Endothelial cell of umbilical vein (primary cell): ENCODE measurements at regions not wholly inside any gene's neighbourhood (a gene's known extent, or its start where the extent isn't known, plus 50 kb on each side); places are given as distances from the start of the nearest gene placed in this dataset.

Experiments used
- BruUV-seq: library from RNA; stranded (reverse); fragments of 400-500 nt; replicated peaks from 2 replicates; lab custom pipeline; 2021; lab: Mats Ljungman, UMichigan
- CTCF ChIA-PET: fragments of 300-600, 350-600 bp; sonication (Branson Sonifier 250); formaldehyde crosslinking; loops from one replicate; lab custom pipeline; 2021; ENCODE audit warnings: antibody characterized with exemption, inconsistent platforms; lab: Charles Lee
- POLR2A ChIA-PET: fragments of 300-600, 350-600 bp; sonication (Branson Sonifier 250); formaldehyde crosslinking; loops from one replicate; lab custom pipeline; 2021; ENCODE audit warnings: antibody characterized with exemption, inconsistent platforms; lab: Charles Lee
- DNase-seq: peaks from one replicate; pipeline ENCODE4 v3.0.0-alpha.2; 2011; ENCODE audit warnings: low read depth, low spot score
- FAIRE-seq: peaks from 2 replicates; lab custom pipeline; 2011; peaks lifted over from hg19 to GRCh38; lab: Jason Lieb, UNC
- H2AFZ ChIP-seq: 2 replicates; pipeline ENCODE4 v1.6.0; 2012; ENCODE audit warnings: low read depth, low read length, control low read depth, inconsistent platforms
- H3K27ac ChIP-seq: 2 replicates; pipeline ENCODE4 v1.5.1; 2011; ENCODE audit warnings: low read depth, mild to moderate bottlenecking, control low read depth, low read length, moderate library complexity; ENCODE audit not compliant: insufficient read depth
- H3K27me3 ChIP-seq, 2 experiments: 2 replicates each; pipeline versions ENCODE4 v1.6.0 to v1.6.1; 2011; ENCODE audit warnings: low read length in 2 of 2, mixed read lengths in 1 of 2; ENCODE audit not compliant: control insufficient read depth in 2 of 2, insufficient read depth in 2 of 2
- H3K36me3 ChIP-seq, 2 experiments: 2 replicates in 1 of 2; 3 replicates in 1 of 2; pipeline ENCODE4 v1.5.1; 2011; ENCODE audit warnings: low read length in 2 of 2, mild to moderate bottlenecking in 1 of 2, moderate library complexity in 1 of 2; ENCODE audit not compliant: control insufficient read depth in 2 of 2, insufficient read depth in 2 of 2; ENCODE audit errors: extremely low read depth in 1 of 2
- H3K4me1 ChIP-seq: 3 replicates; pipeline ENCODE4 v1.5.1; 2011; ENCODE audit warnings: mild to moderate bottlenecking, low read length; ENCODE audit not compliant: control insufficient read depth, insufficient read depth; ENCODE audit errors: extremely low read depth
- H3K4me2 ChIP-seq: 2 replicates; pipeline ENCODE4 v1.6.1; 2011; ENCODE audit warnings: low read length, control low read depth, mixed read lengths; ENCODE audit not compliant: insufficient read depth
- H3K4me3 ChIP-seq, 3 experiments: fragments of 200-600 bp in 1 of 3; sonication (generic), shearing (Covaris generic) in 1 of 3; replicated peaks in 1 of 3; 2 replicates each; pipeline ENCODE4 v1.5.1; 2011 to 2016; ENCODE audit warnings: control low read depth in 3 of 3, low read length in 3 of 3, mild to moderate bottlenecking in 2 of 3, inconsistent platforms in 1 of 3, low read depth in 1 of 3, moderate library complexity in 1 of 3; ENCODE audit not compliant: insufficient read depth in 1 of 3
- H3K79me2 ChIP-seq: 2 replicates; pipeline ENCODE4 v1.6.0; 2012; ENCODE audit warnings: low read length, inconsistent platforms; ENCODE audit not compliant: control insufficient read depth, insufficient read depth
- H3K9ac ChIP-seq: replicated peaks from 2 replicates; pipeline ENCODE3; 2011; ENCODE audit warnings: low read length, control low read depth; ENCODE audit not compliant: insufficient read depth; ENCODE audit errors: extremely low read depth
- H3K9me1 ChIP-seq: replicated peaks from 3 replicates; pipeline ENCODE4 v1.6.0; 2011; ENCODE audit warnings: mild to moderate bottlenecking, low read length; ENCODE audit not compliant: control insufficient read depth, insufficient read depth; ENCODE audit errors: extremely low read depth
- H3K9me3 ChIP-seq: replicated peaks from 2 replicates; pipeline ENCODE4 v1.5.1; 2012; ENCODE audit warnings: low read length, inconsistent platforms; ENCODE audit not compliant: control insufficient read depth, insufficient read depth
- H4K20me1 ChIP-seq: replicated peaks from 2 replicates; pipeline ENCODE3; 2011; ENCODE audit warnings: mild to moderate bottlenecking, low read length; ENCODE audit not compliant: control insufficient read depth, insufficient read depth; ENCODE audit errors: extremely low read depth
- CTCF ChIP-seq, 2 donors: IDR thresholded peaks; 1 replicate in 1 of 2; 2 replicates in 1 of 2; pipeline ENCODE4 v1.5.1; 2011; ENCODE audit warnings: low read length in 2 of 2, mild to moderate bottlenecking in 2 of 2, moderate library complexity in 2 of 2, control low read depth in 1 of 2, inconsistent platforms in 1 of 2, low read depth in 1 of 2; ENCODE audit not compliant: insufficient read depth in 1 of 2; ENCODE audit errors: extremely low read depth in 1 of 2
- EZH2 ChIP-seq: IDR thresholded peaks from 2 replicates; pipeline ENCODE4 v1.6.1; 2012; ENCODE audit warnings: borderline replicate concordance, low read depth, mild to moderate bottlenecking, moderate library complexity, low read length, inconsistent platforms; ENCODE audit not compliant: severe bottlenecking
- FOS ChIP-seq: IDR thresholded peaks from 2 replicates; pipeline ENCODE4 v1.6.1; 2011; ENCODE audit warnings: mild to moderate bottlenecking, low read length, moderate library complexity, borderline replicate concordance; ENCODE audit not compliant: insufficient read depth
- GATA2 ChIP-seq: IDR thresholded peaks from 2 replicates; pipeline ENCODE4 v1.7.0; 2011; ENCODE audit warnings: low read depth, mild to moderate bottlenecking, moderate library complexity, mixed read lengths, low read length; ENCODE audit not compliant: insufficient read length, insufficient read depth
- JUN ChIP-seq: IDR thresholded peaks from 2 replicates; pipeline ENCODE4 v1.6.1; 2011; ENCODE audit warnings: borderline replicate concordance, low read depth; ENCODE audit not compliant: insufficient read length, insufficient read depth
- MAX ChIP-seq: IDR thresholded peaks from 2 replicates; pipeline ENCODE4 v1.6.1; 2011; ENCODE audit not compliant: insufficient read depth, insufficient read length
- MYC ChIP-seq: IDR thresholded peaks from one replicate; pipeline ENCODE4 v1.6.1; 2011; ENCODE audit warnings: mild to moderate bottlenecking, low read depth, low read length
- POLR2A ChIP-seq: IDR thresholded peaks from 2 replicates; pipeline ENCODE4 v1.6.1; 2012; ENCODE audit warnings: low read depth, mild to moderate bottlenecking, control low read depth, low read length
- POLR2AphosphoS5 ChIP-seq: IDR thresholded peaks from 2 replicates; pipeline ENCODE4 v1.6.1; 2012; ENCODE audit warnings: low read depth, mild to moderate bottlenecking, control low read depth, low read length, moderate library complexity; ENCODE audit not compliant: insufficient read depth
- dilution Hi-C: fragments of 300-500 bp; cut with MboI; formaldehyde crosslinking; loops from one replicate; pipeline ENCODE4 v1.15.0; 2019; ENCODE audit warnings: low sequenced_read_pairs; ENCODE audit not compliant: extremely low pct_ligation_motif_present
- intact Hi-C: fragments of 100-400 bp; cut with micrococcal nuclease; formaldehyde crosslinking; loops from one replicate; pipeline ENCODE4 v1.10.0; 2022

- CTCF ChIA-PET = interaction anchor here (1.3 to 1.9 kb wide), 2 partner anchors 17 to 32 kb away, joined by 3 to 5 read pairs; no protein-coding TSS in a partner anchor
- TF ChIP-seq MYC (no peak), POLR2AphosphoS5 (no peak), GATA2 (no peak), FOS (no peak), CTCF (IDR thresholded peaks at IDR 0.05; ENCODE audit: extremely low read depth in 1 of 2, insufficient read depth in 1 of 2, low read depth in 1 of 2, low read length in 2 of 2) (no peak), POLR2A (no peak), MAX (no peak), EZH2 (no peak), JUN (no peak)
- Histone ChIP-seq H3K4me2 (no peak overlapping the region), H2AFZ (no peak overlapping the region), H3K27ac (no peak overlapping the region), H3K9me1 (no peaks in the 10 kb centered on the region), H3K4me1 (no peaks in the 10 kb centered on the region), H3K4me3 (no peak overlapping the region), H4K20me1 (no peaks in the 10 kb centered on the region), H3K27me3 (peaks cover 0 to 2% of the 10 kb centered on the region in 2 experiments), H3K9ac (no peak overlapping the region), H3K9me3 (no peaks in the 10 kb centered on the region), H3K79me2 (no peaks in the 10 kb centered on the region), H3K36me3 (no peaks in the 10 kb centered on the region)
- FAIRE-seq (no peak), DNase-seq (no peak)
- dilution Hi-C loops (no loop called here), intact Hi-C loops (no loop called here)
- BruUV-seq = no TSS peak
- POLR2A ChIA-PET = no interaction called here
These were observed 199.3 kb downstream of the RNF144A start for GRCh38 chr2:7116511-7116910.
